GM20000 (cell line): ENCODE measurements at regions not wholly inside any gene's neighbourhood (a gene's known extent, or its start where the extent isn't known, plus 50 kb on each side); places are given as distances from the start of the nearest gene placed in this dataset.

Experiments used
- DNase-seq: peaks from one replicate; pipeline ENCODE4 v3.0.0; 2012; ENCODE audit warnings: low spot score
- CTCF ChIP-seq: IDR thresholded peaks from 2 replicates; pipeline ENCODE4 v1.5.1; 2012; ENCODE audit warnings: mild to moderate bottlenecking, control low read depth; ENCODE audit errors: extremely low read depth, missing control alignments

GRCh38 chr1:101406271-101406670 is 169.5 kb downstream of the S1PR1 start:
- no peak for TF ChIP-seq CTCF
- no peak for DNase-seq

GRCh38 chr1:101406681-101407080 is 169.9 kb downstream of the S1PR1 start:
- no peak for DNase-seq
- TF ChIP-seq CTCF, result no peak

- TF ChIP-seq CTCF, result no peak
- peak; percentile 48 for DNase-seq
Measured at GRCh38 chr1:101407505-101408211, 170.8 kb downstream of the S1PR1 start.

- DNase-seq, result no peak
Measured at GRCh38 chr1:101408212-101409042, 171.6 kb downstream of the S1PR1 start.

GRCh38 chr1:101409102-101409501 is 172.3 kb downstream of the S1PR1 start:
- DNase-seq, result no peak
- TF ChIP-seq CTCF, result no peak

More at GRCh38 chr1:101408212-101409042, 171.6 kb downstream of the S1PR1 start:
- no peak for TF ChIP-seq CTCF

GRCh38 chr1:101410048-101410878 is 173.4 kb downstream of the S1PR1 start:
- no peak for TF ChIP-seq CTCF
- DNase-seq, result peak; percentile 21
